ENCODE measurements at regions not wholly inside any gene's neighbourhood (a gene's known extent, or its start where the extent isn't known, plus 50 kb on each side); places are given as distances from the start of the nearest gene placed in this dataset.

DNA sequence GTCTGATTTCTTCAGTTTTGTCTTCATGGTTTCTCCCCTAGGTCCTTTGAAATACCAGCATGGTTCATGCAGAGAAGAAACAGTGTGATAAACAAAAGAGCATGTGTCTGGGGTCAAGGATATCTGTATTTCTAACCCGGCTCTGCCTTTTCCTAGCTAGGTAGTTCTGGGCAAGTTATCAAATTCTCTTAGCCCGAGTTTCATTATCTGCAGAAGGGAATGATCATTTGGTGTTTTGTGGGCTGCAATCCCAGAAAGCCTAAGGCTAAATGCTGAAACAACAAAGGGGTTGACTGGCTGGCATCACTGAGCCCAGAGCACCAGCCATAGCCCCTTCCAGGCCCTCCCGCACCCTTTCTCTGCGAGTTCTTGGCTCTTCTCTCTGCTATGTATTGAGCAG lies 51.7 kb upstream of the DAPL1 start:
- H3K36me3 ChIP-seq (ENCODE audit: control insufficient read depth in 2 of 3, insufficient read depth in 3 of 3, low read length in 3 of 3) = no peaks in the 10 kb centered on the region
- H3K27me3 ChIP-seq (ENCODE audit: control insufficient read depth, insufficient read depth, low read length) = no peaks in the 10 kb centered on the region
- DNase-seq = no peak
- FAIRE-seq = no peak
- no peak overlapping the region for H3K27ac ChIP-seq (ENCODE audit: low read depth in 2 of 2, low read length in 2 of 2)
- H3K9ac ChIP-seq (ENCODE audit: low read length in 3 of 3) = no peak overlapping the region
- intact Hi-C loops (cut with DNase I) = loop anchor here (10.0 kb wide), 1 partner anchor 279 kb away; no protein-coding TSS in a partner anchor
- H3K9me3 ChIP-seq (ENCODE audit: control insufficient read depth in 2 of 3, insufficient read depth in 1 of 3, low read length in 3 of 3) = no peaks in the 10 kb centered on the region
- H3K4me1 ChIP-seq (ENCODE audit: control insufficient read depth in 2 of 3, insufficient read depth in 2 of 3, low read depth in 1 of 3, low read length in 3 of 3) = peaks cover 0 to 12% (median 7%) of the 10 kb centered on the region in 3 donors
- H3K4me3 ChIP-seq (ENCODE audit: low read length in 3 of 3) = no peak overlapping the region
- TF ChIP-seq, protein P1, sequence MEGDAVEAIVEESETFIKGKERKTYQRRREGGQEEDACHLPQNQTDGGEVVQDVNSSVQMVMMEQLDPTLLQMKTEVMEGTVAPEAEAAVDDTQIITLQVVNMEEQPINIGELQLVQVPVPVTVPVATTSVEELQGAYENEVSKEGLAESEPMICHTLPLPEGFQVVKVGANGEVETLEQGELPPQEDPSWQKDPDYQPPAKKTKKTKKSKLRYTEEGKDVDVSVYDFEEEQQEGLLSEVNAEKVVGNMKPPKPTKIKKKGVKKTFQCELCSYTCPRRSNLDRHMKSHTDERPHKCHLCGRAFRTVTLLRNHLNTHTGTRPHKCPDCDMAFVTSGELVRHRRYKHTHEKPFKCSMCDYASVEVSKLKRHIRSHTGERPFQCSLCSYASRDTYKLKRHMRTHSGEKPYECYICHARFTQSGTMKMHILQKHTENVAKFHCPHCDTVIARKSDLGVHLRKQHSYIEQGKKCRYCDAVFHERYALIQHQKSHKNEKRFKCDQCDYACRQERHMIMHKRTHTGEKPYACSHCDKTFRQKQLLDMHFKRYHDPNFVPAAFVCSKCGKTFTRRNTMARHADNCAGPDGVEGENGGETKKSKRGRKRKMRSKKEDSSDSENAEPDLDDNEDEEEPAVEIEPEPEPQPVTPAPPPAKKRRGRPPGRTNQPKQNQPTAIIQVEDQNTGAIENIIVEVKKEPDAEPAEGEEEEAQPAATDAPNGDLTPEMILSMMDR (IDR thresholded peaks at IDR 0.05; ENCODE audit: borderline replicate concordance, extremely low read depth, insufficient read depth) = no peak

DNA sequence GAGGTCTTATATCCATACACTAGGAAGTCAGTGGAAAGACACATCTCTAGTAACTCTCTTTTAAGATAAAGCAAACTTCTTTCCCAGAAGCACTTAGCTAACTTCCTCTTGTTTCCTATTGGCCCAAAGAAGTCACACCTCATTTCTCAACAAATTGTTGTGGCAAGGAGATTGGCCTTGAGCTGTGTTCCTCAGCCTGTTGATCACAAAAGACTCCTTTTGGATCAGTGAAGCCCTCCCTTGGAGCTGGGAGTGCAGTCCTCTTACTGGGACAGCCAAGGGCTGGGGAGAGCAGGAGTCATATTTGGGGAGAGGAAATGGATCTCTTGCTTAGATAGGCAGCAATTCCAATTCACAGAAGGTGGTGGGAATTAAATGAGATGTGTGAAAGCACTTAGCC lies 51.2 kb upstream of the DAPL1 start:
- FAIRE-seq = no peak
- TF ChIP-seq, protein P1 (IDR thresholded peaks at IDR 0.05; ENCODE audit: borderline replicate concordance, extremely low read depth, insufficient read depth) = no peak
- DNase-seq = no peak

DNA sequence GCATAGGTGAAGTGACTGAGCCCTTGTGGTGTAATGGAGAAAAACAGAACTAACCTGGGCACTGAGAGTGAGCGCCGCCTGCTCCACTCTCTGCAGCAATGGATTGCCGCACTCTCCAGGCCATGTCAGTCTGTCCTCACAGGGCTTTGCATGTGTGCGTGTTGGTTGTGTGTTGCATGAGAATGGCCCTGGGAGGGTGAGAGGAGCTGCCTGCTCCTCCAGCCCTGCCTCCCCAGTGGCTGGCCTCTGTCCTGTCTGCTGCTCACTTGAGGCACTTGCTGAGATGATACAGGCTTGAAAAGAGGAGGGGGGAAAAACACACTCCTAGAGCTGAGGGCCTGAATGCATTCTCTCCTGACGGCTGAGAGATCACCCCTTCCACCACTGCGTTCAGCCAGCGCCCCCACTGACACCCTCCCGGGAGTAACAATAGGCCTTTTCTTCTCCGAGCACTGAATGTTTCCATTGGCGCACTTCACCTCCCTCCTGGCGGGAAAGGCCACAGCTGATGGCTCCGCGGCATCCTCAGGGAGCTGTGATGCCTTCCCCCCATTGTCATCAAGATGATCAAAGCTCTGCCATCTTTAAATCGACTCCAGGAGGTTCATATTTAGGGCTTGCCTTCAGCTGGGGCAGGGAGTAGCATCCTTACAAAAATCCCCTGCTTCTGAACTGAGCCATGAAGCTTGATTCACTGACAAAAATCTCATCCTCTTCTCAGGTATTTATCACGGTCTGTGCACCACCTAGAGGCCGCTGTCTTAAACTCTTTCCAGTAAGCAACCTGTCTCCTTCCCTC lies 49.9 kb upstream of the DAPL1 start:
- DNase-seq = peak in 4 of 5 donors; percentile 73 to 91 (median 85)
- Histone ChIP-seq H3K9me3 (ENCODE audit: control insufficient read depth in 2 of 3, insufficient read depth in 1 of 3, low read length in 3 of 3) (no peaks in the 10 kb centered on the region), H3K9ac (ENCODE audit: low read length in 3 of 3) (no peak overlapping the region), H3K36me3 (ENCODE audit: control insufficient read depth in 2 of 3, insufficient read depth in 3 of 3, low read length in 3 of 3) (no peaks in the 10 kb centered on the region), H3K4me3 (ENCODE audit: low read length in 3 of 3) (no peak overlapping the region), H3K27me3 (ENCODE audit: control insufficient read depth, insufficient read depth, low read length) (no peaks in the 10 kb centered on the region), H3K27ac (ENCODE audit: low read depth in 2 of 2, low read length in 2 of 2) (no peak overlapping the region), H3K4me1 (ENCODE audit: control insufficient read depth in 2 of 3, insufficient read depth in 2 of 3, low read depth in 1 of 3, low read length in 3 of 3) (peaks cover 0 to 12% (median 7%) of the 10 kb centered on the region in 3 donors)
- intact Hi-C loops (cut with DNase I) = loop anchor here (10.0 kb wide), 1 partner anchor 280 kb away; no protein-coding TSS in a partner anchor
- TF ChIP-seq, protein P1 (IDR thresholded peaks at IDR 0.05; ENCODE audit: borderline replicate concordance, extremely low read depth, insufficient read depth) = peak; percentile 63
- no peak for FAIRE-seq

More for the DNA sequence above, 51.2 kb upstream of the DAPL1 start:
- Histone ChIP-seq H3K4me1 (ENCODE audit: control insufficient read depth in 2 of 3, insufficient read depth in 2 of 3, low read depth in 1 of 3, low read length in 3 of 3) (peaks cover 0 to 12% (median 7%) of the 10 kb centered on the region in 3 donors), H3K9ac (ENCODE audit: low read length in 3 of 3) (no peak overlapping the region), H3K27me3 (ENCODE audit: control insufficient read depth, insufficient read depth, low read length) (no peaks in the 10 kb centered on the region), H3K27ac (ENCODE audit: low read depth in 2 of 2, low read length in 2 of 2) (no peak overlapping the region), H3K9me3 (ENCODE audit: control insufficient read depth in 2 of 3, insufficient read depth in 1 of 3, low read length in 3 of 3) (no peaks in the 10 kb centered on the region), H3K36me3 (ENCODE audit: control insufficient read depth in 2 of 3, insufficient read depth in 3 of 3, low read length in 3 of 3) (no peaks in the 10 kb centered on the region), H3K4me3 (ENCODE audit: low read length in 3 of 3) (no peak overlapping the region)
- intact Hi-C loops (cut with DNase I) = loop anchor here (10.0 kb wide), 1 partner anchor 279 kb away; no protein-coding TSS in a partner anchor
